ENCODE measurements at regions not wholly inside any gene's neighbourhood (a gene's known extent, or its start where the extent isn't known, plus 50 kb on each side); places are given as distances from the start of the nearest gene placed in this dataset.
"Not testable (repeated sequence)": the region's sequence is repeated elsewhere in the genome, so short reads cannot be mapped to it uniquely, and the experiment has no call there.

- ATAC-seq (no peak), DNase-seq (no peak)
- Histone ChIP-seq H3K4me1 (ENCODE audit: control insufficient read depth, insufficient read depth, low read length) (peaks cover 3% of the 10 kb centered on the region), H3K27me3 (ENCODE audit: control insufficient read depth, insufficient read depth) (no peaks in the 10 kb centered on the region), H3K9me3 (ENCODE audit: control insufficient read depth, low read length) (no peaks in the 10 kb centered on the region), H3K4me3 (ENCODE audit: low read length) (no peak overlapping the region), H3K27ac (ENCODE audit: low read length) (no peak overlapping the region)
- WGBS = 52% methylated on average over 8 of the region's 8 CpGs
- intact Hi-C loops (cut with DNase I) = no loop called here
Observed at GRCh38 chr10:27344568-27345454, 104.2 kb upstream of the ACBD5 start.

- H3K27ac ChIP-seq (ENCODE audit: low read length) = no peak overlapping the region
- no peaks in the 10 kb centered on the region for H3K9me3 ChIP-seq (ENCODE audit: control insufficient read depth, low read length)
- intact Hi-C loops (cut with DNase I) = no loop called here
- WGBS = 51% methylated on average over 3 of the region's 3 CpGs
- no peak overlapping the region for H3K4me3 ChIP-seq (ENCODE audit: low read length)
- DNase-seq = no peak
- ATAC-seq = no peak
- H3K27me3 ChIP-seq (ENCODE audit: control insufficient read depth, insufficient read depth) = no peaks in the 10 kb centered on the region
- peaks cover 3% of the 10 kb centered on the region for H3K4me1 ChIP-seq (ENCODE audit: control insufficient read depth, insufficient read depth, low read length)
Observed at GRCh38 chr10:27341001-27341400, 100.4 kb upstream of the ACBD5 start.

- WGBS = 80% methylated on average over 3 of the region's 3 CpGs
- intact Hi-C loops (cut with DNase I); H3K4me1 ChIP-seq (ENCODE audit: control insufficient read depth, insufficient read depth, low read length); H3K27me3 ChIP-seq (ENCODE audit: control insufficient read depth, insufficient read depth); H3K4me3 ChIP-seq (ENCODE audit: low read length); H3K9me3 ChIP-seq (ENCODE audit: control insufficient read depth, low read length); ATAC-seq; DNase-seq; H3K27ac ChIP-seq (ENCODE audit: low read length): not testable (repeated sequence)
Observed at GRCh38 chr10:27335246-27335645, 94.6 kb upstream of the ACBD5 start.

- Histone ChIP-seq H3K27me3 (ENCODE audit: control insufficient read depth, insufficient read depth) (no peaks in the 10 kb centered on the region), H3K4me1 (ENCODE audit: control insufficient read depth, insufficient read depth, low read length) (no peaks in the 10 kb centered on the region), H3K9me3 (ENCODE audit: control insufficient read depth, low read length) (no peaks in the 10 kb centered on the region), H3K27ac (ENCODE audit: low read length) (no peak overlapping the region), H3K4me3 (ENCODE audit: low read length) (no peak overlapping the region)
- no peak for DNase-seq
- intact Hi-C loops (cut with DNase I) = no loop called here
- whole genome bisulfite sequencing = 84% methylated on average over 3 of the region's 3 CpGs
- no peak for ATAC-seq
Observed at GRCh38 chr10:27330074-27330473, 89.5 kb upstream of the ACBD5 start.

GRCh38 chr10:27328946-27329345, 88.3 kb upstream of the ACBD5 start:
- H3K27ac ChIP-seq (ENCODE audit: low read length) = no peak overlapping the region
- H3K4me3 ChIP-seq (ENCODE audit: low read length) = no peak overlapping the region
- no peaks in the 10 kb centered on the region for H3K9me3 ChIP-seq (ENCODE audit: control insufficient read depth, low read length)
- no peaks in the 10 kb centered on the region for H3K4me1 ChIP-seq (ENCODE audit: control insufficient read depth, insufficient read depth, low read length)
- H3K27me3 ChIP-seq (ENCODE audit: control insufficient read depth, insufficient read depth) = no peaks in the 10 kb centered on the region
- DNase-seq (no peak), ATAC-seq (no peak)
- WGBS = 86% methylated on average over 1 of the region's 1 CpG
- intact Hi-C loops (cut with DNase I) = no loop called here

- 88% methylated on average over 5 of the region's 5 CpGs for WGBS
- DNase-seq; H3K4me3 ChIP-seq (ENCODE audit: low read length); H3K9me3 ChIP-seq (ENCODE audit: control insufficient read depth, low read length); H3K27me3 ChIP-seq (ENCODE audit: control insufficient read depth, insufficient read depth); ATAC-seq; intact Hi-C loops (cut with DNase I); H3K27ac ChIP-seq (ENCODE audit: low read length); H3K4me1 ChIP-seq (ENCODE audit: control insufficient read depth, insufficient read depth, low read length): not testable (repeated sequence)
Observed at GRCh38 chr10:27326748-27327147, 86.2 kb upstream of the ACBD5 start.

- peak; percentile 78 to 87 (median 83) for DNase-seq
Observed at GRCh38 chr10:27319752-27320431, 79.3 kb upstream of the ACBD5 start.

GRCh38 chr10:27319139-27319538, 78.5 kb upstream of the ACBD5 start:
- ATAC-seq; H3K4me1 ChIP-seq (ENCODE audit: control insufficient read depth, insufficient read depth, low read length); intact Hi-C loops (cut with DNase I); H3K4me3 ChIP-seq (ENCODE audit: low read length); H3K27me3 ChIP-seq (ENCODE audit: control insufficient read depth, insufficient read depth); H3K9me3 ChIP-seq (ENCODE audit: control insufficient read depth, low read length); H3K27ac ChIP-seq (ENCODE audit: low read length); DNase-seq: not testable (repeated sequence)
- 93% methylated on average over 5 of the region's 5 CpGs for WGBS

More at GRCh38 chr10:27319752-27320431, 79.3 kb upstream of the ACBD5 start:
- peak overlapping the region; percentile 63 for H3K4me3 ChIP-seq (ENCODE audit: low read length)
- no peaks in the 10 kb centered on the region for H3K4me1 ChIP-seq (ENCODE audit: control insufficient read depth, insufficient read depth, low read length)
- peak overlapping the region; percentile 25 for H3K27ac ChIP-seq (ENCODE audit: low read length)
- H3K27me3 ChIP-seq (ENCODE audit: control insufficient read depth, insufficient read depth) = no peaks in the 10 kb centered on the region
- peak; percentile 94 to 98 for ATAC-seq
- intact Hi-C loops (cut with DNase I) = no loop called here
- H3K9me3 ChIP-seq (ENCODE audit: control insufficient read depth, low read length) = no peaks in the 10 kb centered on the region
- WGBS = 16% methylated on average over 44 of the region's 44 CpGs

GRCh38 chr10:27315082-27315481, 74.5 kb upstream of the ACBD5 start:
- ATAC-seq; intact Hi-C loops (cut with DNase I); H3K27me3 ChIP-seq (ENCODE audit: control insufficient read depth, insufficient read depth); H3K4me1 ChIP-seq (ENCODE audit: control insufficient read depth, insufficient read depth, low read length); H3K9me3 ChIP-seq (ENCODE audit: control insufficient read depth, low read length); H3K4me3 ChIP-seq (ENCODE audit: low read length); H3K27ac ChIP-seq (ENCODE audit: low read length); DNase-seq: not testable (repeated sequence)
- WGBS = 77% methylated on average over 2 of the region's 2 CpGs

- not testable (repeated sequence) for ATAC-seq
- 53% methylated on average over 3 of the region's 3 CpGs for WGBS
Observed at GRCh38 chr10:27313586-27313985, 73.0 kb upstream of the ACBD5 start.

GRCh38 chr10:27312854-27313253, 72.3 kb upstream of the ACBD5 start:
- H3K4me1 ChIP-seq (ENCODE audit: control insufficient read depth, insufficient read depth, low read length) = no peaks in the 10 kb centered on the region
- no peaks in the 10 kb centered on the region for H3K9me3 ChIP-seq (ENCODE audit: control insufficient read depth, low read length)
- ATAC-seq = no peak
- H3K27me3 ChIP-seq (ENCODE audit: control insufficient read depth, insufficient read depth) = no peaks in the 10 kb centered on the region
- H3K4me3 ChIP-seq (ENCODE audit: low read length) = no peak overlapping the region
- no peak overlapping the region for H3K27ac ChIP-seq (ENCODE audit: low read length)
- intact Hi-C loops (cut with DNase I) = no loop called here
- DNase-seq = no peak
- WGBS = 92% methylated on average over 4 of the region's 4 CpGs

More at GRCh38 chr10:27313586-27313985, 73.0 kb upstream of the ACBD5 start:
- intact Hi-C loops (cut with DNase I); H3K4me1 ChIP-seq (ENCODE audit: control insufficient read depth, insufficient read depth, low read length); DNase-seq; H3K27me3 ChIP-seq (ENCODE audit: control insufficient read depth, insufficient read depth); H3K9me3 ChIP-seq (ENCODE audit: control insufficient read depth, low read length); H3K27ac ChIP-seq (ENCODE audit: low read length); H3K4me3 ChIP-seq (ENCODE audit: low read length): not testable (repeated sequence)
